H9 (cell line): ENCODE measurements at regions not wholly inside any gene's neighbourhood (a gene's known extent, or its start where the extent isn't known, plus 50 kb on each side); places are given as distances from the start of the nearest gene placed in this dataset.

Source experiments
- DNase-seq: peaks from one replicate; pipeline ENCODE4 v3.0.0-alpha.2; 2017
- H2AFZ ChIP-seq: one replicate; pipeline ENCODE4 v1.6.1; 2013; ENCODE audit warnings: mild to moderate bottlenecking, low read length, control low read depth, moderate library complexity
- H2AK5ac ChIP-seq: 2 replicates; pipeline ENCODE4 v1.6.1; 2013; ENCODE audit warnings: low read length, control low read depth, mixed read lengths; ENCODE audit not compliant: insufficient read length
- H2BK120ac ChIP-seq: one replicate; pipeline ENCODE4 v1.6.1; 2013; ENCODE audit warnings: low read depth, mild to moderate bottlenecking, low read length, control low read depth, inconsistent platforms; ENCODE audit not compliant: poor library complexity, severe bottlenecking
- H2BK12ac ChIP-seq: 2 replicates; pipeline ENCODE4 v1.6.1; 2013; ENCODE audit warnings: low read length, control low read depth, mixed read lengths, low read depth; ENCODE audit not compliant: insufficient read length
- H2BK15ac ChIP-seq: 2 replicates; pipeline ENCODE4 v1.6.1; 2013; ENCODE audit warnings: low read depth, low read length, control low read depth
- H2BK20ac ChIP-seq: one replicate; pipeline ENCODE4 v1.6.1; 2013; ENCODE audit warnings: low read depth, mild to moderate bottlenecking, low read length, control low read depth, inconsistent platforms; ENCODE audit not compliant: poor library complexity, severe bottlenecking
- H2BK5ac ChIP-seq: 2 replicates; pipeline ENCODE4 v1.6.1; 2013; ENCODE audit warnings: low read length, control low read depth, mixed read lengths; ENCODE audit not compliant: insufficient read length
- H3K14ac ChIP-seq: 2 replicates; pipeline ENCODE4 v1.6.1; 2013; ENCODE audit warnings: low read length, control low read depth; ENCODE audit not compliant: insufficient read depth
- H3K18ac ChIP-seq: 2 replicates; pipeline ENCODE4 v1.6.1; 2013; ENCODE audit warnings: low read depth, mild to moderate bottlenecking, mixed read lengths, low read length, control low read depth; ENCODE audit not compliant: insufficient read length
- H3K23ac ChIP-seq: 2 replicates; pipeline ENCODE4 v1.6.1; 2013; ENCODE audit warnings: low read length, control low read depth, mixed read lengths, low read depth; ENCODE audit not compliant: insufficient read length
- H3K23me2 ChIP-seq: 2 replicates; pipeline ENCODE4 v1.6.1; 2013; ENCODE audit warnings: low read depth, mild to moderate bottlenecking, mixed read lengths, low read length, control low read depth; ENCODE audit not compliant: insufficient read length, poor library complexity, severe bottlenecking
- H3K27ac ChIP-seq: 2 replicates; pipeline ENCODE4 v1.5.1; 2013; ENCODE audit warnings: low read length, control low read depth, mixed read lengths, low read depth; ENCODE audit not compliant: insufficient read length
- H3K27me3 ChIP-seq: 2 replicates; pipeline ENCODE4 v1.6.1; 2013; ENCODE audit warnings: low read length, control low read depth, inconsistent platforms; ENCODE audit not compliant: insufficient read depth
- H3K4ac ChIP-seq: 2 replicates; pipeline ENCODE4 v1.6.1; 2013; ENCODE audit warnings: low read depth, mild to moderate bottlenecking, control low read depth, inconsistent platforms, low read length, moderate library complexity
- H3K4me1 ChIP-seq: 2 replicates; pipeline ENCODE4 v1.6.1; 2013; ENCODE audit warnings: low read length, control low read depth, inconsistent platforms; ENCODE audit not compliant: insufficient read depth
- H3K4me2 ChIP-seq: 2 replicates; pipeline ENCODE4 v1.6.1; 2013; ENCODE audit warnings: low read length, control low read depth, mixed read lengths; ENCODE audit not compliant: insufficient read length, insufficient read depth
- H3K56ac ChIP-seq: 2 replicates; pipeline ENCODE4 v1.6.1; 2013; ENCODE audit warnings: low read depth, mild to moderate bottlenecking, mixed read lengths, low read length, control low read depth; ENCODE audit not compliant: insufficient read length
- H3K79me1 ChIP-seq: 2 replicates; pipeline ENCODE4 v1.6.1; 2013; ENCODE audit warnings: low read depth, mild to moderate bottlenecking, moderate library complexity, low read length, control low read depth, inconsistent platforms; ENCODE audit not compliant: insufficient read depth, poor library complexity, severe bottlenecking
- H3K79me2 ChIP-seq: 2 replicates; pipeline ENCODE4 v1.6.1; 2013; ENCODE audit warnings: low read length, control low read depth, inconsistent platforms; ENCODE audit not compliant: insufficient read depth
- H3K9ac ChIP-seq: 2 replicates; pipeline ENCODE4 v1.6.1; 2013; ENCODE audit warnings: low read length, control low read depth, mixed read lengths; ENCODE audit not compliant: insufficient read length; ENCODE audit errors: extremely low read depth
- H3K9me3 ChIP-seq: one replicate; pipeline ENCODE4 v1.6.1; 2013; ENCODE audit warnings: low read depth, low read length, inconsistent platforms; ENCODE audit not compliant: control insufficient read depth
- H3T11ph ChIP-seq: one replicate; pipeline ENCODE4 v1.6.1; 2013; ENCODE audit warnings: mild to moderate bottlenecking, low read length, control low read depth, inconsistent platforms
- H4K20me1 ChIP-seq: one replicate; pipeline ENCODE4 v1.6.1; 2013; ENCODE audit not compliant: control insufficient read depth, insufficient read length, insufficient read depth
- H4K5ac ChIP-seq: 2 replicates; pipeline ENCODE4 v1.6.1; 2013; ENCODE audit warnings: low read depth, mild to moderate bottlenecking, mixed read lengths, low read length, control low read depth; ENCODE audit not compliant: insufficient read length
- H4K8ac ChIP-seq: replicated peaks from 2 replicates; pipeline ENCODE4 v1.6.1; 2013; ENCODE audit warnings: low read length, control low read depth, mixed read lengths, low read depth; ENCODE audit not compliant: insufficient read length
- H4K91ac ChIP-seq: 2 replicates; pipeline ENCODE4 v1.6.1; 2013; ENCODE audit warnings: low read depth, mild to moderate bottlenecking, moderate library complexity, mixed read lengths, low read length, control low read depth; ENCODE audit not compliant: insufficient read length
- H3K27ac Mint-ChIP-seq, 3 experiments: 2 replicates in 2 of 3; 3 replicates in 1 of 3; pipeline ENCODE4 v1.8.0; 2020 to 2021; ENCODE audit warnings: mixed read lengths in 3 of 3, mild to moderate bottlenecking in 1 of 3, moderate library complexity in 1 of 3
- H3K27me3 Mint-ChIP-seq: 2 replicates; pipeline ENCODE4 v1.8.0; 2021; ENCODE audit warnings: low read depth, mild to moderate bottlenecking, moderate library complexity, mixed read lengths
- H3K36me3 Mint-ChIP-seq, 3 experiments: 2 replicates in 2 of 3; 3 replicates in 1 of 3; pipeline ENCODE4 v1.8.0; 2020 to 2021; ENCODE audit warnings: low read depth in 3 of 3, mixed read lengths in 3 of 3; ENCODE audit not compliant: insufficient read depth in 1 of 3
- H3K4me1 Mint-ChIP-seq, 2 experiments: 2 replicates each; pipeline ENCODE4 v1.8.0; 2020; ENCODE audit warnings: mixed read lengths in 2 of 2
- H3K4me3 Mint-ChIP-seq, 2 experiments: 2 replicates in 1 of 2; 3 replicates in 1 of 2; pipeline ENCODE4 v1.8.0; 2020 to 2021; ENCODE audit warnings: mild to moderate bottlenecking in 2 of 2, mixed read lengths in 2 of 2, moderate library complexity in 1 of 2
- H3K9me3 Mint-ChIP-seq, 2 experiments: 2 replicates in 1 of 2; 3 replicates in 1 of 2; pipeline ENCODE4 v1.8.0; 2020; ENCODE audit warnings: mild to moderate bottlenecking in 2 of 2, mixed read lengths in 2 of 2, moderate library complexity in 1 of 2
- CTCF ChIP-seq: fragments of 200-600 bp; sonication (generic); conservative IDR thresholded peaks from 3 replicates; pipeline ENCODE4 v1.8.0; 2021; ENCODE audit warnings: antibody characterized with exemption, mild to moderate bottlenecking

- peaks cover 2% of the 10 kb centered on the region; the same call in 1 of the 2 replicates for H3K27me3 Mint-ChIP-seq
- H3K4me3 Mint-ChIP-seq, result no peak overlapping the region
- no peaks in the 10 kb centered on the region for H4K20me1 ChIP-seq
- H3K23me2 ChIP-seq, result no peaks in the 10 kb centered on the region
- H2BK15ac ChIP-seq, result no peak overlapping the region
- H2AK5ac ChIP-seq, result no peak overlapping the region
- H3K27ac ChIP-seq, result no peak overlapping the region
- no peak for TF ChIP-seq CTCF
- no peak overlapping the region for H3T11ph ChIP-seq
- no peak overlapping the region for H4K91ac ChIP-seq
- DNase-seq, result no peak
- no peak overlapping the region for H4K5ac ChIP-seq
- no peaks in the 10 kb centered on the region for H3K79me1 ChIP-seq
- 0 out of 7 replicates have a peak, but pooled peaks cover 0 to 3% (median 0%) of the 10 kb centered on the region in 3 experiments for H3K36me3 Mint-ChIP-seq
- H3K18ac ChIP-seq, result no peak overlapping the region
- no peak overlapping the region for H4K8ac ChIP-seq
- H3K79me2 ChIP-seq, result no peaks in the 10 kb centered on the region
- H2BK120ac ChIP-seq, result no peak overlapping the region
- no peaks in the 10 kb centered on the region for H3K27me3 ChIP-seq
- H3K9me3 ChIP-seq, result no peaks in the 10 kb centered on the region
- peaks cover 4 to 9% of the 10 kb centered on the region in 2 experiments; a peak in 4 of 5 replicates for H3K9me3 Mint-ChIP-seq
- H3K9ac ChIP-seq, result no peak overlapping the region
- no peak overlapping the region for H3K27ac Mint-ChIP-seq
- 0 out of 2 replicates have a peak, but pooled peaks cover 2% of the 10 kb centered on the region for H3K4me1 ChIP-seq
- H3K4me1 Mint-ChIP-seq, result peaks cover 18 to 21% of the 10 kb centered on the region in 2 experiments
- no peak overlapping the region for H2BK5ac ChIP-seq
- H2BK12ac ChIP-seq, result no peak overlapping the region
- no peak overlapping the region for H3K56ac ChIP-seq
- no peak overlapping the region for H3K14ac ChIP-seq
- no peak overlapping the region for H3K4ac ChIP-seq
- H3K23ac ChIP-seq, result no peak overlapping the region
- no peak overlapping the region for H2BK20ac ChIP-seq
- H2AFZ ChIP-seq, result no peak overlapping the region
- no peak overlapping the region for H3K4me2 ChIP-seq
Measured at GRCh38 chr5:166276006-166276405, 2015.4 kb upstream of the WWC1 start.
